Retinal pigment epithelial cell (primary cell): ENCODE measurements at regions not wholly inside any gene's neighbourhood (a gene's known extent, or its start where the extent isn't known, plus 50 kb on each side); places are given as distances from the start of the nearest gene placed in this dataset.

Experiments used
- DNase-seq: peaks from one replicate; pipeline ENCODE4 v3.0.0-alpha.2; 2010; ENCODE audit warnings: low read depth
- H3K4me3 ChIP-seq: 2 replicates; pipeline ENCODE4 v1.5.1; 2011; ENCODE audit warnings: mild to moderate bottlenecking, low read length, control low read depth, moderate library complexity
- TF ChIP-seq, protein P1 (sequence below): conservative IDR thresholded peaks from 2 replicates; pipeline ENCODE4 v1.5.1; 2011; ENCODE audit warnings: low read depth, low read length, control low read depth, inconsistent platforms

DNA sequence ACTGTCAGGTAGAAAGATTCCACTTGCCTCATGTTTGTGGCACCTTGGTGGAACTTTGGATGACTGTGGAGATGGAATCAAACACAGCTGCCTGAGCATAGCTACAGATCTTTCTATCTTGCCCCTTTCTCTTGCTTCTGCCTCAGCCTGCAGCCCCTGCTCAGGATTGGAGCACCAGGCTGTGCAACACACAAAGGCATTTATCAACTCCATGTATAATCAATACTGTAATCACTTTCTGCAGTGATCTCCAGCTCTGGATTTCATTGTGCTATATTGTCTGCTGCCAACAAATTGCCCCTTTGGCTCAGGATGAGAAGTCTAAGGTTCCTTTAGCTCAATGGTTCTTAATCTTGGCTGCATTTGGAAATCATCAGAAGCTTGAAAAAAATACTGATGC is 86.3 kb upstream of the PRPS1 start:
- TF ChIP-seq, protein P1, sequence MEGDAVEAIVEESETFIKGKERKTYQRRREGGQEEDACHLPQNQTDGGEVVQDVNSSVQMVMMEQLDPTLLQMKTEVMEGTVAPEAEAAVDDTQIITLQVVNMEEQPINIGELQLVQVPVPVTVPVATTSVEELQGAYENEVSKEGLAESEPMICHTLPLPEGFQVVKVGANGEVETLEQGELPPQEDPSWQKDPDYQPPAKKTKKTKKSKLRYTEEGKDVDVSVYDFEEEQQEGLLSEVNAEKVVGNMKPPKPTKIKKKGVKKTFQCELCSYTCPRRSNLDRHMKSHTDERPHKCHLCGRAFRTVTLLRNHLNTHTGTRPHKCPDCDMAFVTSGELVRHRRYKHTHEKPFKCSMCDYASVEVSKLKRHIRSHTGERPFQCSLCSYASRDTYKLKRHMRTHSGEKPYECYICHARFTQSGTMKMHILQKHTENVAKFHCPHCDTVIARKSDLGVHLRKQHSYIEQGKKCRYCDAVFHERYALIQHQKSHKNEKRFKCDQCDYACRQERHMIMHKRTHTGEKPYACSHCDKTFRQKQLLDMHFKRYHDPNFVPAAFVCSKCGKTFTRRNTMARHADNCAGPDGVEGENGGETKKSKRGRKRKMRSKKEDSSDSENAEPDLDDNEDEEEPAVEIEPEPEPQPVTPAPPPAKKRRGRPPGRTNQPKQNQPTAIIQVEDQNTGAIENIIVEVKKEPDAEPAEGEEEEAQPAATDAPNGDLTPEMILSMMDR = no peak
- no peak for DNase-seq
- no peak overlapping the region for H3K4me3 ChIP-seq

DNA sequence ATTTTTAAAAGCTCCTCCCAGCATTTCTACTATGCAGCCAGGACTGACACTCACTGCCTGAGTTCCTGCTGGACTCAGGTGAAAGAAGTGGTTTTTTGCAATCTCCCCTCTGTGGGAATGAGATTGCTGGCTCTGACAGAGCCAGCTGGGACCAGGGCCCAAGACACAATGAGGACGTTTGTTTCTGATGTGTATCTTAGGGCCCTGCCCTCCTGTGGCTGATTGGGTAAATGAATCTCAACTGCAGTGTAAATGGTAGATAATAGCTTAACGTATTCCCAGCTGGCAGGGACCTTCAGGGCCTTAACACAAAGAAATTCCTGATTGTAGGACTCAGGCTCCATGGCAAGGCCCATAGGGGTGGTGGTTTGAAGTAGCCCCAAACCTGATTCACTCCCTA is 85.8 kb upstream of the PRPS1 start:
- no peak overlapping the region for H3K4me3 ChIP-seq
- DNase-seq = no peak
- TF ChIP-seq, protein P1 = peak; percentile 34

DNA sequence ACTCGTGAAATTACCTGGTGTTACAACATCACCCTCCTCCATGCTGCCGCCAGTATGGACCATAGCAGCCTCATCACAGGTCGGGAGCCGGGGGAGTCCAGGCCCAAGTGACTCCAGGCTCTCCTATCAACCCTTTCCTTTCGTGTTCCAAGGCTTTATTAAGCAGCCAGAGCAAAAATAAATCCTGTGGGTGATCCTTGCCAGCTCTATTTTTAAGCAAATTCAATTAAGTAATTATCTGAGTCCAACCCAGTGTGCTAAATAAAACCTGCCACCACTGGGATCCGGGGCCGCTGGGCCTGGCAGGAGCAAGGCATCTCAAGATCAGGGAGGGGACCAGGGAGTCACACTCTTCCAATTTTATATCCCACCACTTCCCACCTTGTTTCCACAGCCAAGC is 80.7 kb upstream of the PRPS1 start:
- H3K4me3 ChIP-seq = no peak overlapping the region
- no peak for DNase-seq
- TF ChIP-seq, protein P1 = no peak

DNA sequence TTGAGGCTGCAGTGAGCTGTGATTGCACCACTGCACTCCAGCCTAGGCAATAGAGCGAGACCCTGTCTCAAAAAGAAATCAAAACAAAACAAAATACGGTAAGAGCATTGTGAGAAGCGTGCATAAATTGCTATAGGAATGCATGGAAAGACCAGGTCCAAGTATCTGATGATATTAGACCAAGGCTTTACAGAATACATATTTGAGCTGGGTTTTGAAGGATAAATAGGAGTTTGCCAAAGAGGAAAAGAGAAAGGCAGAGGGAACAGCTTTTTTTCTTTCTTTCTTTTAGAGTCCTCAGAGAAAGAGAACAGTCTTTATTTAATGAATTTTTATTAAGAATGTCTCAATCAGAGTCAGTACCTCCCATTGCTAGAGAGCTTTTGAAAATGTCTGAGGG is 79.5 kb upstream of the PRPS1 start:
- no peak overlapping the region for H3K4me3 ChIP-seq
- TF ChIP-seq, protein P1 = no peak
- DNase-seq = no peak

DNA sequence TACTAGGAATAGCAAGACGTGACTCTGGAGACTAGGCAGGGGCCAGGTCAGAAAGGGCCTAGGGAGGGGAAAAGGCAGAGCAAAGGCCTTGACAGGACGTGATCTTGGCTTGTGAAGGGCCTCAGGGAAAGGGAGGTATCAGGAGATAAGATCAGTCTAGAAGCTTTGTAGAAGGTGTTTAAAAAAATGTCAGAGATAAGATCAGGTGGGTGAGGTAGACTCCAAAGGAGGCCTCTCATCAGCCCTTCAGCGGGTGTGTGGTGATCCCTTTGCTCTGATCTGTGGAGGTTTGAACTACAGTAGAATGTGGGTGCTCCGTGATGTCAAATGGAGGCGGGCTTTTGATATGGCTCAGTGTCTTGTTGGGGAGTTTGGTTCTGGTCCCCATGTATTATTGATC is 78.8 kb upstream of the PRPS1 start:
- H3K4me3 ChIP-seq = no peak overlapping the region
- DNase-seq = no peak
- TF ChIP-seq, protein P1 = no peak

DNA sequence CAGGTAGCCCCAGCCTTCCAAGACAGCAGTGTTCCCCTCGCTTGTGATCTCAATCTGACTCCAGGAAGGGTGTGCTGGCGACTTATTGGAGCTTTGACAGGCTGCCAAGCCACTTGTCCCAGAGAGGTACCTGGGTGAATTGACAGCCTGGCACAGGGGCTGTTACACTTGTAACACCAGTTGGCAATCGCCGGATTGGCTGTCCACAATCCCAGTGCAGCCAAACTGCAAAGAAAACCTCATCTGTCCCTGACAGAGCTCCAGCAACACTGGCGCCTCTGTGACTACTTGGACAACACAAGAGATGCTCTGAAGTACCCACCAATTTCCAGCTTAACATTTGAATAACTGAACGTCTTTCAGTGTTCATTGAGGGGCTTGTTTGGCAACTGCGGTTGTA is 76.8 kb upstream of the PRPS1 start:
- DNase-seq = no peak
- H3K4me3 ChIP-seq = no peak overlapping the region
- TF ChIP-seq, protein P1 = no peak

DNA sequence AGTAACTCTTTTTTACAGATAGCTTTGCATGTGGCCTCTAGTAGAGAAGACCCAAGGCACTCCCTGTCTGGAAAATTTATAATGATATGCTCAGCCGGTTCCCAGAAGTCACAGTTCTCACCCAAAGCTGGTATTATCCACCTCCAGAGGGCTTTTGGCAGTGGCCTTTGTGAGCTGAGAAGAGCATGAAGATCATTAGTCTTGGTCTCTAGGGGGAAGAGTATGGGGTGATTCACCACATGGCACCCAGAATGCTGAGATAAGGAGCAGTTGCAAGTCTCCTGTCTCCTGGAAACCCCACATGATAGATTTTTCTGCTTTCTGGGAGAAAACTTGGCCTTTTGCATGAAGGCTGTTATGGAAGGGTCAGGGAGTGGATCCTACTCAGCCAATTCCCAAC is 75.4 kb upstream of the PRPS1 start:
- no peak overlapping the region for H3K4me3 ChIP-seq
- TF ChIP-seq, protein P1 = no peak
- no peak for DNase-seq
